MCF 10A (cell line): ENCODE measurements at regions not wholly inside any gene's neighbourhood (a gene's known extent, or its start where the extent isn't known, plus 50 kb on each side); places are given as distances from the start of the nearest gene placed in this dataset.
A peak's percentile ranks its signal among the peaks of the same experiment; 100 is the strongest.

Experiments
- BruUV-seq: library from RNA; stranded (reverse); fragments of 400-500 nt; replicated peaks from 2 replicates; lab custom pipeline; 2021; lab: Mats Ljungman, UMichigan
- CTCF ChIA-PET: fragments of 300-600 bp; sonication (Branson Sonifier 250); formaldehyde crosslinking; extraction: SDS; loops from one replicate; lab custom pipeline; 2021; ENCODE audit warnings: antibody characterized with exemption, inconsistent platforms; lab: Yijun Ruan, JAX
- POLR2A ChIA-PET: fragments of 300-600, 350-650 bp; sonication (Branson Sonifier 250); formaldehyde crosslinking; extraction: SDS; loops from one replicate; lab custom pipeline; 2020; ENCODE audit warnings: antibody characterized with exemption, inconsistent platforms; lab: Yijun Ruan, JAX
- DNase-seq: peaks from one replicate; pipeline ENCODE4 v3.0.0-alpha.2; 2018; ENCODE audit not compliant: unreplicated experiment
- H3K27ac Mint-ChIP-seq: one replicate; pipeline ENCODE4 v1.8.0; 2022; ENCODE audit warnings: mild to moderate bottlenecking, low read depth, mixed read lengths; ENCODE audit not compliant: unreplicated experiment
- H3K27me3 Mint-ChIP-seq: one replicate; pipeline ENCODE4 v1.8.0; 2022; ENCODE audit warnings: mixed read lengths; ENCODE audit not compliant: insufficient read depth, unreplicated experiment
- H3K36me3 Mint-ChIP-seq: one replicate; pipeline ENCODE4 v1.8.0; 2022; ENCODE audit warnings: mild to moderate bottlenecking, moderate library complexity, mixed read lengths; ENCODE audit not compliant: insufficient read depth, unreplicated experiment
- H3K4me1 Mint-ChIP-seq: one replicate; pipeline ENCODE4 v1.8.0; 2022; ENCODE audit warnings: mixed read lengths; ENCODE audit not compliant: insufficient read depth, unreplicated experiment
- H3K4me3 Mint-ChIP-seq: one replicate; pipeline ENCODE4 v1.8.0; 2022; ENCODE audit warnings: mild to moderate bottlenecking, moderate library complexity, mixed read lengths; ENCODE audit not compliant: unreplicated experiment
- H3K9me3 Mint-ChIP-seq: one replicate; pipeline ENCODE4 v1.8.0; 2022; ENCODE audit warnings: mixed read lengths; ENCODE audit not compliant: unreplicated experiment
- CTCF ChIP-seq: fragments of 200-600 bp; IDR thresholded peaks from one replicate; pipeline ENCODE4 v1.8.0; 2022; ENCODE audit warnings: antibody characterized with exemption, mild to moderate bottlenecking; ENCODE audit not compliant: unreplicated experiment
- intact Hi-C: fragments of 100-400 bp; cut with micrococcal nuclease; formaldehyde crosslinking; loops from 2 replicates; pipeline ENCODE4 v1.14.1; 2022

- CTCF ChIA-PET: no interaction called here
- Mint-ChIP-seq H3K36me3 (no peaks in the 10 kb centered on the region), H3K27me3 (no peaks in the 10 kb centered on the region)
These were observed 884.0 kb upstream of the ACO1 start for GRCh38 chr9:31500422-31500821.

GRCh38 chr9:31519011-31519410 lies 865.4 kb upstream of the ACO1 start:
- no peak for TF ChIP-seq CTCF

More at GRCh38 chr9:31500422-31500821, 884.0 kb upstream of the ACO1 start:
- intact Hi-C loops: no loop called here
- POLR2A ChIA-PET: no interaction called here
- H3K27ac Mint-ChIP-seq: no peak overlapping the region
- no peak overlapping the region for H3K4me3 Mint-ChIP-seq
- no peaks in the 10 kb centered on the region for H3K9me3 Mint-ChIP-seq
- TF ChIP-seq CTCF: no peak
- H3K4me1 Mint-ChIP-seq: no peaks in the 10 kb centered on the region
- BruUV-seq: no TSS peak
- DNase-seq: no peak

GRCh38 chr9:31519424-31519823 lies 865.0 kb upstream of the ACO1 start:
- CTCF ChIA-PET: no interaction called here
- TF ChIP-seq CTCF: no peak
- no peak for DNase-seq
- no TSS peak for BruUV-seq
- Mint-ChIP-seq H3K4me1 (no peaks in the 10 kb centered on the region), H3K9me3 (no peaks in the 10 kb centered on the region), H3K27me3 (no peaks in the 10 kb centered on the region), H3K27ac (no peak overlapping the region), H3K36me3 (no peaks in the 10 kb centered on the region), H3K4me3 (no peak overlapping the region)
- intact Hi-C loops: no loop called here
- POLR2A ChIA-PET: interaction anchor here (0.6 kb wide), 1 partner anchor 272 kb away, joined by 3 read pairs; no protein-coding TSS in a partner anchor

More at GRCh38 chr9:31519011-31519410, 865.4 kb upstream of the ACO1 start:
- POLR2A ChIA-PET: no interaction called here
- H3K36me3 Mint-ChIP-seq: no peaks in the 10 kb centered on the region
- intact Hi-C loops: no loop called here
- no peaks in the 10 kb centered on the region for H3K4me1 Mint-ChIP-seq
- no peaks in the 10 kb centered on the region for H3K27me3 Mint-ChIP-seq
- no peaks in the 10 kb centered on the region for H3K9me3 Mint-ChIP-seq
- DNase-seq: peak; percentile 4
- H3K4me3 Mint-ChIP-seq: no peak overlapping the region
- BruUV-seq: no TSS peak
- no peak overlapping the region for H3K27ac Mint-ChIP-seq
- CTCF ChIA-PET: interaction anchor here (0.6 kb wide), 1 partner anchor 916 kb away, joined by 3 read pairs; no protein-coding TSS in a partner anchor

- DNase-seq: no peak
- ChIA-PET CTCF (no interaction called here), POLR2A (interaction anchor here (0.6 kb wide), 1 partner anchor 272 kb away, joined by 3 read pairs; no protein-coding TSS in a partner anchor)
- H3K4me1 Mint-ChIP-seq: no peaks in the 10 kb centered on the region
- intact Hi-C loops: no loop called here
- no peak overlapping the region for H3K27ac Mint-ChIP-seq
- no peak for TF ChIP-seq CTCF
- no peaks in the 10 kb centered on the region for H3K27me3 Mint-ChIP-seq
- no TSS peak for BruUV-seq
- H3K4me3 Mint-ChIP-seq: no peak overlapping the region
- H3K36me3 Mint-ChIP-seq: no peaks in the 10 kb centered on the region
- H3K9me3 Mint-ChIP-seq: no peaks in the 10 kb centered on the region
These were observed 864.6 kb upstream of the ACO1 start for GRCh38 chr9:31519826-31520225.
